ENCODE measurements at regions not wholly inside any gene's neighbourhood (a gene's known extent, or its start where the extent isn't known, plus 50 kb on each side); places are given as distances from the start of the nearest gene placed in this dataset.

GRCh38 chr6:130611366-130611765, 215.8 kb upstream of the SMLR1 start:
- TF ChIP-seq CTCF (IDR thresholded peaks at IDR 0.05), result no peak
- no peak for TF ChIP-seq EZH2 (IDR thresholded peaks at IDR 0.05; ENCODE audit: borderline replicate concordance, insufficient read depth, low read depth, low read length, poor library complexity, severe bottlenecking)
